H1 (cell line): ENCODE measurements at regions not wholly inside any gene's neighbourhood (a gene's known extent, or its start where the extent isn't known, plus 50 kb on each side); places are given as distances from the start of the nearest gene placed in this dataset.

Source experiments
- BACH1 ChIP-seq: IDR thresholded peaks from 2 replicates; pipeline ENCODE4 v1.6.1; 2012; ENCODE audit warnings: low read length, improper control_type of control experiment
- GABPA ChIP-seq: IDR thresholded peaks from 2 replicates; pipeline ENCODE4 v1.6.1; 2011; ENCODE audit warnings: mild to moderate bottlenecking, low read length, moderate library complexity, borderline replicate concordance; ENCODE audit not compliant: insufficient read depth
- JUND ChIP-seq: IDR thresholded peaks from 2 replicates; pipeline ENCODE4 v1.6.1; 2011; ENCODE audit warnings: mild to moderate bottlenecking, improper control_type of control experiment, low read length
- KDM1A ChIP-seq: fragments of 200-600, 300-600 bp; sonication (generic); IDR thresholded peaks from 2 replicates; pipeline ENCODE4 v1.7.1; 2016; ENCODE audit warnings: mild to moderate bottlenecking, low read length, borderline replicate concordance
- KDM5A ChIP-seq: fragments of 200-600 bp; IDR thresholded peaks from 2 replicates; pipeline ENCODE4 v1.7.1; 2012; ENCODE audit warnings: mild to moderate bottlenecking, low read length, inconsistent platforms, mixed read lengths
- RXRA ChIP-seq: IDR thresholded peaks from 2 replicates; pipeline ENCODE4 v1.6.1; 2011; ENCODE audit warnings: low read depth, mild to moderate bottlenecking, low read length, moderate library complexity; ENCODE audit not compliant: insufficient read depth
- SAP30 ChIP-seq: fragments of 300-600 bp; sonication (generic); IDR thresholded peaks from 2 replicates; pipeline ENCODE4 v1.7.1; 2012; ENCODE audit warnings: low read length, moderate library complexity, mild to moderate bottlenecking, inconsistent platforms; ENCODE audit not compliant: insufficient read depth, insufficient replicate concordance

- no peak for TF ChIP-seq SAP30
- no peak for TF ChIP-seq KDM5A
- TF ChIP-seq BACH1 = no peak
- TF ChIP-seq RXRA = no peak
- no peak for TF ChIP-seq JUND
- TF ChIP-seq GABPA = no peak
- no peak for TF ChIP-seq KDM1A
- TF ChIP-seq, all 59 proteins: peak for 0
Observed at GRCh38 chr2:38243186-38243880, 133.7 kb downstream of the ATL2 start (continued).
